AG04449 (cell line): ENCODE measurements at regions not wholly inside any gene's neighbourhood (a gene's known extent, or its start where the extent isn't known, plus 50 kb on each side); places are given as distances from the start of the nearest gene placed in this dataset.

ENCODE experiments used
- CTCF ChIA-PET: fragments of 350-600 bp; formaldehyde crosslinking; extraction: SDS; loops from one replicate; lab custom pipeline; 2021; ENCODE audit warnings: antibody characterized with exemption; lab: Yijun Ruan, JAX
- POLR2A ChIA-PET: fragments of 400-600, 350-600 bp; formaldehyde crosslinking; extraction: SDS; loops from one replicate; lab custom pipeline; 2020; ENCODE audit warnings: antibody characterized with exemption, inconsistent platforms; lab: Yijun Ruan, JAX
- DNase-seq: peaks from one replicate; pipeline ENCODE4 v3.0.0-alpha.2; 2010; ENCODE audit warnings: low read depth, low spot score
- H3K4me3 ChIP-seq: 2 replicates; pipeline ENCODE4 v1.5.1; 2011; ENCODE audit warnings: low read depth, mild to moderate bottlenecking, control low read depth, low read length
- CTCF ChIP-seq: IDR thresholded peaks from one replicate; pipeline ENCODE4 v1.5.1; 2011; ENCODE audit warnings: mild to moderate bottlenecking, moderate library complexity, low read length, control low read depth, inconsistent platforms; ENCODE audit not compliant: insufficient read depth; ENCODE audit errors: missing control alignments

- DNase-seq, result no peak
- H3K4me3 ChIP-seq, result no peak overlapping the region
- POLR2A ChIA-PET, result no interaction called here
- TF ChIP-seq CTCF, result no peak
- CTCF ChIA-PET, result interaction anchor here (1.0 kb wide), 2 partner anchors 287 to 309 kb away, joined by 3 read pairs; no protein-coding TSS in a partner anchor
Observed at GRCh38 chr7:34452363-34452762, 205.7 kb upstream of the NPSR1 start.

- ChIA-PET POLR2A (no interaction called here), CTCF (no interaction called here)
- H3K4me3 ChIP-seq, result no peak overlapping the region
- no peak for DNase-seq
- no peak for TF ChIP-seq CTCF
Observed at GRCh38 chr7:34453150-34453549, 204.9 kb upstream of the NPSR1 start.

GRCh38 chr7:34454381-34454780 is 203.6 kb upstream of the NPSR1 start:
- no peak for DNase-seq
- no peak for TF ChIP-seq CTCF
- ChIA-PET POLR2A (no interaction called here), CTCF (no interaction called here)
- H3K4me3 ChIP-seq, result no peak overlapping the region

- POLR2A ChIA-PET, result no interaction called here
- no peak for DNase-seq
- CTCF ChIA-PET, result no interaction called here
- TF ChIP-seq CTCF, result no peak
- H3K4me3 ChIP-seq, result no peak overlapping the region
Observed at GRCh38 chr7:34457329-34457728, 200.7 kb upstream of the NPSR1 start.

GRCh38 chr7:34463830-34464229 is 194.2 kb upstream of the NPSR1 start:
- POLR2A ChIA-PET, result no interaction called here
- CTCF ChIA-PET, result no interaction called here
- TF ChIP-seq CTCF, result no peak
- DNase-seq, result no peak
- no peak overlapping the region for H3K4me3 ChIP-seq

- no peak for TF ChIP-seq CTCF
- ChIA-PET CTCF (no interaction called here), POLR2A (no interaction called here)
Observed at GRCh38 chr7:34471844-34472243, 186.2 kb upstream of the NPSR1 start.

More at GRCh38 chr7:34471844-34472243, 186.2 kb upstream of the NPSR1 start:
- no peak overlapping the region for H3K4me3 ChIP-seq
- no peak for DNase-seq
